Small intestine (tissue), 7 donors: ENCODE measurements at regions not wholly inside any gene's neighbourhood (a gene's known extent, or its start where the extent isn't known, plus 50 kb on each side); places are given as distances from the start of the nearest gene placed in this dataset.
"Not testable (repeated sequence)": the region's sequence is repeated elsewhere in the genome, so short reads cannot be mapped to it uniquely, and the experiment has no call there.

Source experiments
- DNase-seq, 2 donors: peaks; one replicate each; pipeline versions ENCODE4 v3.0.0 to v3.0.0-alpha.2; 2013
- FAIRE-seq: peaks from 2 replicates; lab custom pipeline; 2012; peaks lifted over from hg19 to GRCh38; lab: Jason Lieb, UNC
- H3K27ac ChIP-seq, 3 donors: one replicate each; pipeline ENCODE4 v1.5.1; 2013; ENCODE audit warnings: low read length in 2 of 3, mild to moderate bottlenecking in 2 of 3, control low read depth in 1 of 3, inconsistent platforms in 1 of 3, low read depth in 1 of 3, moderate library complexity in 1 of 3
- H3K27me3 ChIP-seq, 3 donors: one replicate each; pipeline ENCODE4 v1.6.1; 2013; ENCODE audit warnings: low read length in 3 of 3, inconsistent platforms in 1 of 3; ENCODE audit not compliant: control insufficient read depth in 3 of 3, insufficient read depth in 3 of 3
- H3K36me3 ChIP-seq, 3 donors: one replicate each; pipeline ENCODE4 v1.6.1; 2013; ENCODE audit warnings: low read length in 3 of 3, inconsistent platforms in 1 of 3, low read depth in 1 of 3, mild to moderate bottlenecking in 1 of 3, moderate library complexity in 1 of 3; ENCODE audit not compliant: control insufficient read depth in 3 of 3, insufficient read depth in 2 of 3
- H3K4me1 ChIP-seq, 3 donors: one replicate each; pipeline ENCODE4 v1.6.1; 2013; ENCODE audit warnings: low read length in 2 of 3, inconsistent platforms in 1 of 3, low read depth in 1 of 3, mild to moderate bottlenecking in 1 of 3, moderate library complexity in 1 of 3; ENCODE audit not compliant: control insufficient read depth in 3 of 3, insufficient read depth in 2 of 3
- H3K4me3 ChIP-seq, 3 donors: one replicate each; pipeline ENCODE4 v1.5.1; 2013; ENCODE audit warnings: low read length in 3 of 3, control low read depth in 1 of 3, inconsistent platforms in 1 of 3, low read depth in 1 of 3, mild to moderate bottlenecking in 1 of 3, moderate library complexity in 1 of 3
- H3K9me3 ChIP-seq, 2 donors: one replicate each; pipeline ENCODE4 v1.6.1; 2013; ENCODE audit warnings: low read depth in 1 of 2, low read length in 1 of 2; ENCODE audit not compliant: control insufficient read depth in 2 of 2, insufficient read depth in 1 of 2
- WGBS, 3 donors: extraction: QIAGEN DNeasy Blood & Tissue Kit; methylation state at CpG; one replicate each; pipeline ENCODE4 v1.1.7; 2013; 5-methylcytosine and 5-hydroxymethylcytosine counted together
- donor health status: healthy with polysubstance abuse.
- donor health status: control.
- donor health status: control.
- donor health status: Bipolar disorder and iron deficiency.
- donor health status: healthy.

GRCh38 chr19:28128341-28128740 is 1084.6 kb downstream of the UQCRFS1 start:
- Histone ChIP-seq H3K36me3 (no peaks in the 10 kb centered on the region), H3K27ac (no peak overlapping the region), H3K9me3 (peaks cover 0 to 2% of the 10 kb centered on the region in 2 donors), H3K4me3 (no peak overlapping the region), H3K27me3 (no peaks in the 10 kb centered on the region), H3K4me1 (no peaks in the 10 kb centered on the region)
- WGBS, 3 donors, result 88 to 91% (median 91%) methylated on average over 4 of the region's 4 CpGs
- DNase-seq (no peak), FAIRE-seq (no peak)

GRCh38 chr19:28126135-28126898 is 1086.6 kb downstream of the UQCRFS1 start:
- 59 to 72% (median 69%) methylated on average over 2 of the region's 2 CpGs for WGBS, 3 donors
- Histone ChIP-seq H3K27me3 (no peaks in the 10 kb centered on the region), H3K4me1 (no peaks in the 10 kb centered on the region), H3K9me3 (no peaks in the 10 kb centered on the region), H3K27ac (no peak overlapping the region), H3K4me3 (no peak overlapping the region), H3K36me3 (no peaks in the 10 kb centered on the region)
- FAIRE-seq (no peak), DNase-seq (no peak)

GRCh38 chr19:28122734-28123133 is 1090.2 kb downstream of the UQCRFS1 start:
- H3K4me3 ChIP-seq, result no peak overlapping the region
- H3K9me3 ChIP-seq, result no peaks in the 10 kb centered on the region
- no peaks in the 10 kb centered on the region for H3K4me1 ChIP-seq
- WGBS, 3 donors, result 84 to 86% (median 85%) methylated on average over 5 of the region's 5 CpGs
- no peak for DNase-seq
- no peaks in the 10 kb centered on the region for H3K27me3 ChIP-seq
- no peaks in the 10 kb centered on the region for H3K36me3 ChIP-seq
- H3K27ac ChIP-seq, result no peak overlapping the region
- no peak for FAIRE-seq

- DNase-seq (no peak), FAIRE-seq (no peak)
- Histone ChIP-seq H3K9me3 (no peaks in the 10 kb centered on the region), H3K4me1 (no peaks in the 10 kb centered on the region), H3K36me3 (no peaks in the 10 kb centered on the region), H3K27ac (no peak overlapping the region), H3K4me3 (no peak overlapping the region), H3K27me3 (no peaks in the 10 kb centered on the region)
- 54 to 65% (median 64%) methylated on average over 5 of the region's 5 CpGs for WGBS, 3 donors
Measured at GRCh38 chr19:28118235-28118634, 1094.7 kb downstream of the UQCRFS1 start.

- DNase-seq (no peak), FAIRE-seq (no peak)
- H3K27me3 ChIP-seq, result no peaks in the 10 kb centered on the region
- no peak overlapping the region for H3K4me3 ChIP-seq
- H3K36me3 ChIP-seq, result no peaks in the 10 kb centered on the region
- H3K9me3 ChIP-seq, result no peaks in the 10 kb centered on the region
- H3K4me1 ChIP-seq, result no peaks in the 10 kb centered on the region
- H3K27ac ChIP-seq, result no peak overlapping the region
Measured at GRCh38 chr19:28117143-28117542, 1095.8 kb downstream of the UQCRFS1 start.

GRCh38 chr19:28116379-28116778 is 1096.6 kb downstream of the UQCRFS1 start:
- WGBS, 3 donors, result 84 to 88% (median 88%) methylated on average over 4 of the region's 4 CpGs
- not testable (repeated sequence) for DNase-seq

GRCh38 chr19:28103921-28104320 is 1109.0 kb downstream of the UQCRFS1 start:
- FAIRE-seq (no peak), DNase-seq (no peak)
- no peaks in the 10 kb centered on the region for H3K9me3 ChIP-seq
- no peaks in the 10 kb centered on the region for H3K4me1 ChIP-seq
- H3K36me3 ChIP-seq, result no peaks in the 10 kb centered on the region
- no peak overlapping the region for H3K27ac ChIP-seq
- no peak overlapping the region for H3K4me3 ChIP-seq
- no peaks in the 10 kb centered on the region for H3K27me3 ChIP-seq
- WGBS, 3 donors, result 55 to 72% (median 59%) methylated on average over 3 of the region's 3 CpGs

More at GRCh38 chr19:28116379-28116778, 1096.6 kb downstream of the UQCRFS1 start:
- not testable (repeated sequence) for H3K4me3 ChIP-seq, FAIRE-seq, H3K9me3 ChIP-seq, H3K4me1 ChIP-seq, H3K36me3 ChIP-seq, H3K27ac ChIP-seq, H3K27me3 ChIP-seq

- not testable (repeated sequence) for FAIRE-seq, H3K27me3 ChIP-seq, H3K27ac ChIP-seq, H3K9me3 ChIP-seq, DNase-seq, H3K4me3 ChIP-seq, H3K4me1 ChIP-seq, H3K36me3 ChIP-seq
- 44 to 89% (median 82%) methylated on average over 1 of the region's 1 CpG for WGBS, 3 donors
Measured at GRCh38 chr19:28084659-28085157, 1128.2 kb downstream of the UQCRFS1 start.
